ENCODE measurements at regions not wholly inside any gene's neighbourhood (a gene's known extent, or its start where the extent isn't known, plus 50 kb on each side); places are given as distances from the start of the nearest gene placed in this dataset.

- Histone ChIP-seq H3K27me3 (ENCODE audit: control insufficient read depth, insufficient read depth, low read length, poor library complexity, severe bottlenecking) (no peaks in the 10 kb centered on the region), H3K4me1 (ENCODE audit: control insufficient read depth, insufficient read depth, low read length) (no peaks in the 10 kb centered on the region), H3K36me3 (ENCODE audit: control insufficient read depth, insufficient read depth, low read length) (no peaks in the 10 kb centered on the region), H3K9me3 (ENCODE audit: control insufficient read depth, low read length) (no peaks in the 10 kb centered on the region), H3K4me3 (ENCODE audit: insufficient read depth, low read depth, low read length) (no peak overlapping the region), H3K27ac (ENCODE audit: insufficient read depth, low read depth, low read length, poor library complexity, severe bottlenecking) (no peak overlapping the region)
- 92 to 93% methylated on average over 2 of the region's 3 CpGs for WGBS, 2 experiments
Measured at GRCh38 chr5:165126598-165126997, 1621.2 kb downstream of the MAT2B start.

- Histone ChIP-seq H3K9me3 (ENCODE audit: control insufficient read depth, low read length) (no peaks in the 10 kb centered on the region), H3K4me3 (ENCODE audit: insufficient read depth, low read depth, low read length) (no peak overlapping the region), H3K36me3 (ENCODE audit: control insufficient read depth, insufficient read depth, low read length) (no peaks in the 10 kb centered on the region), H3K27me3 (ENCODE audit: control insufficient read depth, insufficient read depth, low read length, poor library complexity, severe bottlenecking) (no peaks in the 10 kb centered on the region), H3K4me1 (ENCODE audit: control insufficient read depth, insufficient read depth, low read length) (no peaks in the 10 kb centered on the region), H3K27ac (ENCODE audit: insufficient read depth, low read depth, low read length, poor library complexity, severe bottlenecking) (no peak overlapping the region)
- WGBS, 2 experiments = 100% methylated on average over 1 of the region's 2 CpGs; no CpG with 5 or more reads in 1 of the 2 experiments
Measured at GRCh38 chr5:165127941-165128340, 1622.5 kb downstream of the MAT2B start.

- Histone ChIP-seq H3K4me1 (ENCODE audit: control insufficient read depth, insufficient read depth, low read length) (peaks cover 8% of the 10 kb centered on the region), H3K9me3 (ENCODE audit: control insufficient read depth, low read length) (no peaks in the 10 kb centered on the region), H3K27ac (ENCODE audit: insufficient read depth, low read depth, low read length, poor library complexity, severe bottlenecking) (no peak overlapping the region), H3K36me3 (ENCODE audit: control insufficient read depth, insufficient read depth, low read length) (no peaks in the 10 kb centered on the region), H3K27me3 (ENCODE audit: control insufficient read depth, insufficient read depth, low read length, poor library complexity, severe bottlenecking) (no peaks in the 10 kb centered on the region), H3K4me3 (ENCODE audit: insufficient read depth, low read depth, low read length) (no peak overlapping the region)
- WGBS, 2 experiments = 91 to 97% methylated on average over 2 to 3 of the region's 4 CpGs
Measured at GRCh38 chr5:165130656-165131055, 1625.2 kb downstream of the MAT2B start.

- Histone ChIP-seq H3K27ac (ENCODE audit: insufficient read depth, low read depth, low read length, poor library complexity, severe bottlenecking) (no peak overlapping the region), H3K4me3 (ENCODE audit: insufficient read depth, low read depth, low read length) (no peak overlapping the region), H3K4me1 (ENCODE audit: control insufficient read depth, insufficient read depth, low read length) (peaks cover 23% of the 10 kb centered on the region), H3K9me3 (ENCODE audit: control insufficient read depth, low read length) (no peaks in the 10 kb centered on the region), H3K36me3 (ENCODE audit: control insufficient read depth, insufficient read depth, low read length) (no peaks in the 10 kb centered on the region), H3K27me3 (ENCODE audit: control insufficient read depth, insufficient read depth, low read length, poor library complexity, severe bottlenecking) (no peaks in the 10 kb centered on the region)
- 98% methylated on average over 4 to 5 of the region's 6 CpGs for WGBS, 2 experiments
Measured at GRCh38 chr5:165134155-165134554, 1628.7 kb downstream of the MAT2B start.

- H3K4me1 ChIP-seq (ENCODE audit: control insufficient read depth, insufficient read depth, low read length) = peaks cover 30% of the 10 kb centered on the region
- no peaks in the 10 kb centered on the region for H3K9me3 ChIP-seq (ENCODE audit: control insufficient read depth, low read length)
- WGBS, 2 experiments = 57% methylated on average over 1 of the region's 1 CpG; no CpG with 5 or more reads in 1 of the 2 experiments
- no peaks in the 10 kb centered on the region for H3K36me3 ChIP-seq (ENCODE audit: control insufficient read depth, insufficient read depth, low read length)
- H3K4me3 ChIP-seq (ENCODE audit: insufficient read depth, low read depth, low read length) = no peak overlapping the region
- no peaks in the 10 kb centered on the region for H3K27me3 ChIP-seq (ENCODE audit: control insufficient read depth, insufficient read depth, low read length, poor library complexity, severe bottlenecking)
- H3K27ac ChIP-seq (ENCODE audit: insufficient read depth, low read depth, low read length, poor library complexity, severe bottlenecking) = no peak overlapping the region
Measured at GRCh38 chr5:165135565-165135964, 1630.1 kb downstream of the MAT2B start.

GRCh38 chr5:165137701-165138100, 1632.3 kb downstream of the MAT2B start:
- 83 to 88% methylated on average over 2 of the region's 2 CpGs for WGBS, 2 experiments
- Histone ChIP-seq H3K27ac (ENCODE audit: insufficient read depth, low read depth, low read length, poor library complexity, severe bottlenecking) (peak overlapping the region; percentile 61), H3K4me1 (ENCODE audit: control insufficient read depth, insufficient read depth, low read length) (peaks cover 32% of the 10 kb centered on the region), H3K9me3 (ENCODE audit: control insufficient read depth, low read length) (no peaks in the 10 kb centered on the region), H3K27me3 (ENCODE audit: control insufficient read depth, insufficient read depth, low read length, poor library complexity, severe bottlenecking) (no peaks in the 10 kb centered on the region), H3K36me3 (ENCODE audit: control insufficient read depth, insufficient read depth, low read length) (no peaks in the 10 kb centered on the region), H3K4me3 (ENCODE audit: insufficient read depth, low read depth, low read length) (no peak overlapping the region)

GRCh38 chr5:165138236-165138635, 1632.8 kb downstream of the MAT2B start:
- Histone ChIP-seq H3K9me3 (ENCODE audit: control insufficient read depth, low read length) (no peaks in the 10 kb centered on the region), H3K27ac (ENCODE audit: insufficient read depth, low read depth, low read length, poor library complexity, severe bottlenecking) (peak overlapping the region; percentile 61), H3K4me3 (ENCODE audit: insufficient read depth, low read depth, low read length) (no peak overlapping the region), H3K36me3 (ENCODE audit: control insufficient read depth, insufficient read depth, low read length) (no peaks in the 10 kb centered on the region), H3K4me1 (ENCODE audit: control insufficient read depth, insufficient read depth, low read length) (peaks cover 32% of the 10 kb centered on the region), H3K27me3 (ENCODE audit: control insufficient read depth, insufficient read depth, low read length, poor library complexity, severe bottlenecking) (no peaks in the 10 kb centered on the region)
- 19 to 31% methylated on average over 4 to 6 of the region's 7 CpGs for WGBS, 2 experiments

GRCh38 chr5:165139262-165139661, 1633.8 kb downstream of the MAT2B start:
- Histone ChIP-seq H3K4me1 (ENCODE audit: control insufficient read depth, insufficient read depth, low read length) (peaks cover 38% of the 10 kb centered on the region), H3K27ac (ENCODE audit: insufficient read depth, low read depth, low read length, poor library complexity, severe bottlenecking) (no peak overlapping the region), H3K4me3 (ENCODE audit: insufficient read depth, low read depth, low read length) (no peak overlapping the region), H3K9me3 (ENCODE audit: control insufficient read depth, low read length) (no peaks in the 10 kb centered on the region), H3K27me3 (ENCODE audit: control insufficient read depth, insufficient read depth, low read length, poor library complexity, severe bottlenecking) (no peaks in the 10 kb centered on the region), H3K36me3 (ENCODE audit: control insufficient read depth, insufficient read depth, low read length) (no peaks in the 10 kb centered on the region)
- WGBS, 2 experiments = 90 to 96% methylated on average over 3 of the region's 3 CpGs

- WGBS, 2 experiments = 79 to 96% methylated on average over 2 of the region's 3 CpGs
- Histone ChIP-seq H3K9me3 (ENCODE audit: control insufficient read depth, low read length) (no peaks in the 10 kb centered on the region), H3K27ac (ENCODE audit: insufficient read depth, low read depth, low read length, poor library complexity, severe bottlenecking) (no peak overlapping the region), H3K4me1 (ENCODE audit: control insufficient read depth, insufficient read depth, low read length) (peaks cover 38% of the 10 kb centered on the region), H3K27me3 (ENCODE audit: control insufficient read depth, insufficient read depth, low read length, poor library complexity, severe bottlenecking) (no peaks in the 10 kb centered on the region), H3K36me3 (ENCODE audit: control insufficient read depth, insufficient read depth, low read length) (no peaks in the 10 kb centered on the region), H3K4me3 (ENCODE audit: insufficient read depth, low read depth, low read length) (no peak overlapping the region)
Measured at GRCh38 chr5:165139721-165140120, 1634.3 kb downstream of the MAT2B start.

GRCh38 chr5:165143741-165144140, 1638.3 kb downstream of the MAT2B start:
- no peaks in the 10 kb centered on the region for H3K9me3 ChIP-seq (ENCODE audit: control insufficient read depth, low read length)
- H3K4me3 ChIP-seq (ENCODE audit: insufficient read depth, low read depth, low read length) = no peak overlapping the region
- H3K27me3 ChIP-seq (ENCODE audit: control insufficient read depth, insufficient read depth, low read length, poor library complexity, severe bottlenecking) = no peaks in the 10 kb centered on the region
- H3K4me1 ChIP-seq (ENCODE audit: control insufficient read depth, insufficient read depth, low read length) = peaks cover 19% of the 10 kb centered on the region
- H3K36me3 ChIP-seq (ENCODE audit: control insufficient read depth, insufficient read depth, low read length) = no peaks in the 10 kb centered on the region
- H3K27ac ChIP-seq (ENCODE audit: insufficient read depth, low read depth, low read length, poor library complexity, severe bottlenecking) = peak overlapping the region; percentile 20
- 78 to 79% methylated on average over 4 of the region's 4 CpGs for WGBS, 2 experiments

GRCh38 chr5:165149431-165149830, 1644.0 kb downstream of the MAT2B start:
- Histone ChIP-seq H3K36me3 (ENCODE audit: control insufficient read depth, insufficient read depth, low read length) (no peaks in the 10 kb centered on the region), H3K4me3 (ENCODE audit: insufficient read depth, low read depth, low read length) (no peak overlapping the region), H3K4me1 (ENCODE audit: control insufficient read depth, insufficient read depth, low read length) (peaks cover 18% of the 10 kb centered on the region), H3K27me3 (ENCODE audit: control insufficient read depth, insufficient read depth, low read length, poor library complexity, severe bottlenecking) (no peaks in the 10 kb centered on the region), H3K9me3 (ENCODE audit: control insufficient read depth, low read length) (no peaks in the 10 kb centered on the region), H3K27ac (ENCODE audit: insufficient read depth, low read depth, low read length, poor library complexity, severe bottlenecking) (no peak overlapping the region)
- WGBS, 2 experiments = 91 to 100% methylated on average over 1 of the region's 1 CpG

All from ectodermal cell (in vitro differentiated cells).